ENCODE measurements at regions not wholly inside any gene's neighbourhood (a gene's known extent, or its start where the extent isn't known, plus 50 kb on each side); places are given as distances from the start of the nearest gene placed in this dataset.

- no peak for TF ChIP-seq CTCF (IDR thresholded peaks at IDR 0.05)
- no peak for TF ChIP-seq POLR2A (IDR thresholded peaks at IDR 0.05)
These were observed 205.2 kb upstream of the TMEM260 start for GRCh38 chr14:56374421-56374820.

Measured in heart left ventricle (tissue), 13 donors.